SHP77 (cell line): ENCODE measurements at regions not wholly inside any gene's neighbourhood (a gene's known extent, or its start where the extent isn't known, plus 50 kb on each side); places are given as distances from the start of the nearest gene placed in this dataset.
"Not testable (repeated sequence)": the region's sequence is repeated elsewhere in the genome, so short reads cannot be mapped to it uniquely, and the experiment has no call there.

Experiments used
- DNase-seq, 2 experiments: peaks; one replicate each; lab custom pipeline; 2025; lab: John Stamatoyannopoulos, UW

DNA sequence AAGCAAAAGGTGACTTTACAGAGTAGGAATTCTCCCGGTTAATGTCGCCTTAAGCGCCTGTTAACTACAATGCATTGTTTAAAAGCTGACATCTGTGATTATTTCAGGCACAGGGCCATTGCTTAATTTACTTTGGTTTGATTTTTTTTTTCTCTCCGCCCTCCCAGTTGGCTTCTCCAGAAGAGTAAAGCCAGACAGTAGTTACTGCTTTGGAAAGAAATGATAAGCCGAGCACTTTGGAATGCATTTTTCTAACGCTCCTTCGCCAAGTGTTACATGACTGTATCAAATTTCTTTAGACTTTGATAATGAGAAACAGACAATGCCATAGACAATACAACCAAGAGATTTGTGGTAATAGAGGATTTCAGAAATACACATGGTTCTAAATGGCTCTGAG lies 383.0 kb upstream of the TENM3 start:
- DNase-seq, result no peak

DNA sequence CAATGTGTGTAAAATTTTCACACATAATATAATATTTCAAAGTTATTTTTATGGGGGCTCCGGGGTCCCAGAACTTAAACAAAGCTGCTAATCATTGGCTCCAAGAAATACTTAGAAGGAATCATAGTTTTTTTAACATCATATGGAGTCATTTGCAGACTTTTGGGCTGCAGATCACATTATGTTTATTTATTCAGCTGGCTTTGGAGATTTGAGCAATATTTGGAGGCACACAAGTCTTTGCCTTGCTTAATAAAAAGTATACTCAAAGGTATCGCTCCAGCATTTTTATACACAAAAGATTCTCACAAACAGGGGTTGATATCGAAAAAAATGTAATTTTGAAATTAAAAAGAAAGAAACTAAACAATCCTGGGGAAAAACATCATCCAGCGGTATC lies 382.5 kb upstream of the TENM3 start:
- DNase-seq, result no peak

DNA sequence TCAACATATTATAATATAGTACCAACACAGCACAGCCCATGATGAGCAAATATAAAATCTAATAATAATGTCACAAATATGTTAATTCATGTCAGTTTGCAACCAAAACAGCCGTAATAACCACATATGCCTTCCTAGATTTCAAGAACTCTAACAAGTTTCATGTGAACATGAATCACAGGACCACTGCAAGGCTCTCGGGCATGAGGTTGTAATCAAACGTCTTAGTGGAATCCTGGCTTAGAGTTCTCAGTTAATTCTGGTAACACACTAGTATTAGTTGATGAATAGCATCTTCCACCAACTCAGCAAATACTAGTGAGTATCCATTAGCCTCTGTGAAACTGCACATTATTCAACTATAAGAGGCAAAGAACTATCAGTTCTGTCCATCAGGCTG lies 379.3 kb upstream of the TENM3 start:
- no peak for DNase-seq

DNA sequence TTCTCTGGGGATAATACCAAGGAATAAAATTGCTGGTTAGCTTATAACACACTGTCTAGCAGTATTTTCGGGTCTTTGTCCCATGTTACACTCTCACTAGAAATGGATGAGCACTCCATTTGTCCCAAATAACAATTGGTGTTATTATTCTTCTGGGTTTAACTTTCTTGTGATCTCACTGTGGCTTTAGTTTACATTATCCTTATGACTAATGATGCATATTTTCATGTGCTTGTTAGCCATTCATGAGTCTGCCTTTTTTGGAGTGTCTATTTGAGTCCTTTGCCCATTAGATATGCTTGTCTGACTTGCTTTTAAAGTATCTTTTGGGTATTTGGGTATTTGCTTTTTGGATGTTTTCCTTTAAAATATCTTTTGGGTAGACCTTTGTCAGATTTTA lies 372.9 kb upstream of the TENM3 start:
- no peak for DNase-seq

DNA sequence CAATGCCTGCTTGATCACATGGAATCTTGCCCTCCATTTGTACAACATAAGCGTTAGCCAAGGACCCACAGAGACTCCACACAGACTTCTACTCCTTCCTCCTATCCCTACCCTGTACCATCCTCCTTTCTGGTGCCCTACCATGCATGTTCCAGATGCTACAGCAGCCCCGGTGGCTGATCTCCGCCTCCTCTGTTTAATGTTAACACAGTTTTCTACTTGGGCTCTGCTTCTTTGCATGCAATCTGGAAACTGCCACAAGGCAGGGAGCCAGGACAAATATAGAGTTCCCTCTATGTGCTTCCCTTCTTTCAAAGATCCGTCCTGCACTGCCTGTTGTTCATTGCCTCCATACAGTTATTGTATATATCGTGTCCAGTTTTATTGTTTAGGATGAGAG lies 368.6 kb upstream of the TENM3 start:
- DNase-seq, result no peak

DNA sequence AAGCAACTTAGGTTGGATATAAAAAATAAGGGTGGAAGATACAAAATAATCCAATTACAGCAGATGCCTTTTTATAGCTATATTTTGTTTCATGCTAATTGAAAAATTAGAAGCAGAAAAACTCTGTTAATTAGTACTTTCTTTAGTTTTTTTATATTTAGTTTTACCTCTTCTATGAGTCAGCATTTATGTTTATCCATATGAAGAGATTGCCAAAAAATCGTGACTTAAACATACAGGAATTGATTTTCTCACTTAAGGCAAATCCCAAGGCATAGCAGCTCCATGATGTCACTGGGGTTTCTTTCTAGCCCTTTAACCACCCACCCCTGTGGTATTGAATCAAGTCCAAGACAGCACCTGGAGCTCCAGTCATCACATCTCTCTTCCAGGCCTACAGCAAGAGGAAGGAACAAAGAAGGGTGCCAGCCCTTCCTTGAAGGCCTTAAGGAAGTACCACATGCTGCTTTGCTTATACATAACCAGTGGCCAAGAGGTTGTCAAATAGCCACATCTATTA lies 365.8 kb upstream of the TENM3 start:
- DNase-seq, result no peak

DNA sequence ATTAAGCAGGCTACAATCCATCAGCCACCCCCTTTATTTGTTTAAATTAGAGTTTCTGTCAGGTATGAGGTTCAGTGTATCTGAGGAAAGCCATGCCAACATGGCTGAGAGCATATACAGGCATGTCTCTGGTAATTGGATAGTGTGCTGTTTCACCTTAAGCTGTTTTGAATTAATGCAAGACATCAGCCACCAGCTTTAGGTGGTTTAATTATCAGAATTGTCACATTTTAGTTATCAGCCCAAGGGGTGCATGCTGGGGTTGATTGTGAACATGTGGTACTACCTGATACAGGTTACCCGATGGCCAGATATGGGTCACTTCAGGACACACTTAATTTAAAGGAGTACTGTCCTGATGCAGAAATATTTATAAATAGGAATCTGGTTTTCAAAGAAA lies 353.2 kb upstream of the TENM3 start:
- DNase-seq, result no peak

DNA sequence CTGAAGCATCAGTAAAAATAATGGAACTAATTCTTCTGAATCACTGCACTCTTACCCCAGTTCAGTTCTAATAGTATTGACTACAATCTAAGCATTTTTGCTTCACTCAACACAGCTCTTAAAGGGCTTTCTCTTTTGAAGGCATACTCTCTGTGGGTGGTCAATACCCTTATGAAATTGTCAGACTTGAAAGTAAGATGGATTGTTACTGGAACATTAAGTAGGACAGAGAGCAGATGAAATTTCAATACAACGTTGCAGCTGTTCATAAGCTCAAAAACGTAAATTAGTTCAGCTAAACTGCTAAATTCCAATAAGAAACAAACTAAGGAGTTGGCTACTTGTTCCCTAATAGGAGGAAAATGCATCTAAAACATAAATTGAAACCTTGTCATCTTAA lies 352.3 kb upstream of the TENM3 start:
- DNase-seq, result no peak

DNA sequence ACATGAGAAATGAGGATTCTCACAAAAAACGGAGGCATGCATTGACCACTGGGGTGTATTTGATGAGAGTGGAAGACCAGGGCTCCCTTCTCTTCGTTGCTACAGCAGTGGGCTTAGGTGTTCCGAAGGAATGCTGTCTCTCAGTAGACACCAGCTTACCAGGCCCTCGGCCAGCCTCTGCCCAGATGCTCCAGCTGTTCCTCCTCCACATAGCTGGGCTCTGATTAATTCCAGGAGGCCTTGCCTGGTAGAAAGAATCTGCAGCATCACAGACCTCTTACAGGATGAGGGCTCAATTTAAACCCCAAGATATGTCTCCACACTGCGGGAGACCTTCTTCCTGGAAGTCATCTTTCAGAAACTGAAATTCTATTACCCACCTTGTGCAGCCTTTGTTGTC lies 346.6 kb upstream of the TENM3 start:
- no peak for DNase-seq

DNA sequence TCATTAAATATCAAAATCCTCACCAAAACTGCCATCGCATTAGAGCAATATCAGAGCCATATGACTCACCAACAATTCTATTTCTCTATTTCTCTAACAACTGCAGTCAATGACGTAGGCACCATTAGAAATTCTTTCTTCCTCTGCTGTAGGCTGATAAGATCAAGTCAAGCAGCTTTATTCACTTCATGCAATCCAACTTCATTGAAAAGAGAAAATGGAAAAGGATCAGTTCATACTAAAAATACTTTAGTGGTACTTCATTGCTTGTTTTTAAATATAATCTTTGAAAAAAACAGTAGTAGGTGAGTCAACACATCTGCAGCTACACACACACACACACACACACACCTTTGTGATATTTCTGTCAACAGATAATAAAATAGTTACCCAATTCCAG lies 345.3 kb upstream of the TENM3 start:
- DNase-seq, result no peak

DNA sequence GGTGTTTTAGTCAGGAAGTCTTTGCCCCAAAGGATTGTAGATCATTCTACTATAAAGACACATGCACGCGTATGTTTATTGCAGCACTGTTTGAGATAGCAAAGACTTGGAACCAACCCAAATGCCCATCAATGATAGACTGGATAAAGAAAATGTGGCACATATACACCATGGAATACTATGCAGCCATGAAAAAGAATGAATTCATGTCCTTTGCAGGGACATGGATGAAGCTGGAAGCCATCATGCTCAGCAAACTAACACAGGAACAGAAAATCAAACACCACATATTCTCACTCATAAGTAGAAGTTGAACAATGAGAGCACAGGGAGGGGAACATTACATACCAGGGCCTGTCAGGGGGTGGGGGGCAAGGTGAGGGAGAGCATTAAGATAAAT lies 340.8 kb upstream of the TENM3 start:
- DNase-seq, result not testable (repeated sequence)

DNA sequence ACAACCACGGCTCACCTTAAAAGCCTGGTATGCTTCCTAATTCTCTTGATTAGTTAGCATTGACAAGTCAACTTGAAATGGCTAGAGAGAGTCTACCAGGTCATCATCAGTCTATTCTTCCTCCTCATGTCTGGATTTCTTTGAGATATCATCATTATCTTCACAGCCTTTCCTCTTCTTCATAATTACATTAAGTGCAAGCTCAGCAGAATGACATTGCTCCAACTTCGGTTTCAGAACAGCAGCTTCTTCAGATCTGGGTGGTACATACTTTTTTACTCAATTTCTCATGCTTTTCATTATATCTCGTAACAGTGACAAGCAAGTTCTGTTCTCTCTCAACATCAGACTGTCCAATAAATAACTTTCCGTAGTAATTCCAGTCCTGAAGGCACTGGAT lies 337.5 kb upstream of the TENM3 start:
- DNase-seq, result no peak

DNA sequence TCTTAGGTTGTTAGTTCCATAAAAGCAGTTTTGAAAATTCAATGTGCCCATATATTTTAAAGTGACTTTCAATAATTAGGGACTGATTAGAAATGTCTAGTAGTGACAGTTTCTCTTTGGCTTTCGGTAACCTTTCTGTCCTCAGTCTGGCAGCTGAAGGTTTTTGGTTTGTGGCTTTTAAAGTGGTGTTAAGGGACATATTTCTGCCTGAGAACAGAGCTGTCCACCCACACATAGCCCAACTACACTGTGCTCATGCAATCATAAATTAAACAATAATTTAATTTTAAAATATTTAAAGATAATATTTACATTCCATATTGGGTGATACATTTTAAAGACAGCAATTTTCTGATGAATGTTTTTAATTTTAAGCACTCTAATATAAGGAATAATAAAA lies 335.0 kb upstream of the TENM3 start:
- no peak for DNase-seq

DNA sequence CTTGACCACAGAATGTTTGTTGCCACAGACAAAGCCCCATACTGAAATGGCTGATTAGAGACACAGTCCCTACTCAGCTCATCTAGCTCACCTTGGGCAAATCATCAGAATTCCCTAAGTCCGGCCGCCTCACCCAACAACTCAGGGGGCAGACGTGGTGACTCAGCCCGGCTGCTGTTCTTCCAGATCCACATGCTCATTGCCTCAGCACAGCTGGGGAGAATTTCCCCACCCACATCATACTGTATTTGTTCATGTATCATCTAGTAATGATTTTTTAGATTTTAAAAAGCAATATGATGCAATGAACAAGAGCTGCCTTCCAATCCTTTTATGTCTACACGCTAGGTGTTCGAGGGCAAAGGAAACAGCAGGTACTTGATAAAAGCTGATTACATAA lies 333.8 kb upstream of the TENM3 start:
- no peak for DNase-seq

DNA sequence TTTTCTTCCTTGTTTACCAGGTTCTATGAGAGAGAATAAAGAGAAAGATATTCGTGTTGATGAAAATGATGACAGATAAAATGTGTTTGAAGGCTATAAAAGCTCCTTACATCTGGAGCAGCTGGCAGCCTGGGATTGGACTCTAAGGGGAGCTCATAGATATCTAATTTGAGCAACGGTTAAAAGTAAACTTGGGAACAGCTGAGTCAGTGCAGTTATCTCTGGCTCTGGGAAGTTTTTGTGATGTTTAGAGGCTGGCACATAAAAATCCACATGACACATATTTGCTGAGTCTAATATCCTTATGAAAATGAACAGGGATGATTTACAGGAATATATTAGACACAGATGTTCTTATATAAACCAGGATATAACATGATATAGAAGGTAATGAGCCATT lies 331.8 kb upstream of the TENM3 start:
- DNase-seq, result no peak

DNA sequence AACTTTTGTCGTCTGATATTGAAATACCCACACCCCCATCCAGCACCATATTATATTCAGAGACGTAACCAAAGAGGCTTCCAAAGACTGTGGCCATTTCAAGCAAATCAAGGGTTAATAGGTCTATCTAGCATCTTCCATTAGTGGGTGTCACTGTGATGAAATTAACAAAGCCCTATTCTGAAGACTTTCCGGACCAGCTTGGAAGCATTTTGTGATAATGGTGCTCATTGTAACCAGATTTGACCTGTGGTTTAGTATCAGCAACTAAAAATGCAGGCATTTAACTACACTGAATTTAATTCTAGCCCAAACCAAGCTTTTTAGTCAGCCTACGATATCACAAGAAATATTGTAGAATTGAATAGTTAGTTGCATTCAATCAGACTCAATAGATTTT lies 309.7 kb upstream of the TENM3 start:
- no peak for DNase-seq

DNA sequence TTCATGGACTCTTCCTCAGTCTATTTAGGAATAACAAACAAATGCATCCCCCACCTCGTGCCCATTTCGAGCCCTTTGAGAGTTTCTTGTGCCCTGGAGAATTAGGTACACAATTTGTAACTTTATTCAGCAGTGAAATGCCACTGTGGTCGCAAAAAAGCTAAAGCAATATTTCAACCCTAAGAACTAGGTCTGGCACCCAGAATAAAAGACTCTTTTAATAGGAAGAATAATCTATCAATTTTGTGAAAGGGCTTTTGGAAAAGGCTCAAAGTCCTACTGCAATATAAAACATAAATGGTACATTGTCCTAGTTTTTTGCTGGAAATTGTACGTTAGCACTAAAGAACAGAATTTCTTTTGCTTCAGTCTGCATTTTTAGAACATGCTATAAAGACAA lies 304.6 kb upstream of the TENM3 start:
- DNase-seq, result no peak

DNA sequence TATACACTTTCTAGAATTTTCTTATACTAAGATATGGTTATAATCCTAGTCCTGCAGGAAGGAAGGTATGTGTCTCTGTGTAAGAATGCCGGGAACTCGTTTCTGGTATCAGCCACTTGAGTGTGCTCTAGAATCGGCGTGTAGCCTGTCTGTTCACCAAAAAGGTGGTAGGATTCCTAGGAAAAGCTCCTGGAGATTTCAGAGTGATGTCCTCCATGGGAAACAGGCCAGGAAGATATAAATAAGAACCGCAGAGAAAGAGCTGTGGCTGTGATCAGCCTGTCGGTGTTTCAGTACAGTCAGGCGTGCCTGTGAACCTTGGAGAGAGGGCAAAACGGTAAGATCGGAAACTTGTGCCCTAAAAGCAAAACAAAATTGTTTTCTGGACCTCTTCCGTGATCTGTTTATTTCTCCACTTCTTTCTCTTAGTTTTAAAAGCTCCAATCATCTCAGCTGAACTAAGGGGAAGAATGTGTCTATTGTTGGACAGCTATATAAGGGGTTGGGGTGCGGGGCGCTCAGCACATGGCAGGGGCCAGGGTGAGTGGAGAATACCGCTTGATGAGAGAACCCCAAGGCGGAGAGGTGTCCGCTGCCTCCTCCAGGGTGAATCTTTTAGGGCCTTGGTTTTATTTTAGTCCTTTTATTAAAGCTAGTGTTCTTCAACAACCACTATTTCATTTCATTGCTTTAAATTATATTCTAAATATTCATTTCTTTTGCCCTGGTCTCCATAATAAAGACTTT lies 303.8 kb upstream of the TENM3 start:
- no peak for DNase-seq

DNA sequence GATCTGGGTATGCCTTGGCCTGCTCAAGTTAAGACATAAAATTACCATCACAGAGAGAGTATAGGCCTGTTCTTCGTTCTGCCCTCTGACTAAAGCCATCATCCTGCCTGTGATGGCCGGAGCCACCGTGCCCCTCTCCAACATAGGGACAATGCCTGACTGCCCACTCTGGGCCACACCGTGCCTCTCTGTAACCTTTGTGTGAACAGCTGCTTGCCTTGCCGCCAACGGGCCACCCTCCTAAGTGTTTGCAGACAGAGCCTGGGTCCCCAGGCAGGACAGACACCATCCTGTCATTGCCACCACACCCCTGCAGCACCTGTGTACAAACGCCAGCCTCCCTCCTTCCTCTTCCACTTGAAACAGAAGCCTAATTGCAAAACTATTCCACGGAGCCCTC lies 298.7 kb upstream of the TENM3 start:
- no peak for DNase-seq

DNA sequence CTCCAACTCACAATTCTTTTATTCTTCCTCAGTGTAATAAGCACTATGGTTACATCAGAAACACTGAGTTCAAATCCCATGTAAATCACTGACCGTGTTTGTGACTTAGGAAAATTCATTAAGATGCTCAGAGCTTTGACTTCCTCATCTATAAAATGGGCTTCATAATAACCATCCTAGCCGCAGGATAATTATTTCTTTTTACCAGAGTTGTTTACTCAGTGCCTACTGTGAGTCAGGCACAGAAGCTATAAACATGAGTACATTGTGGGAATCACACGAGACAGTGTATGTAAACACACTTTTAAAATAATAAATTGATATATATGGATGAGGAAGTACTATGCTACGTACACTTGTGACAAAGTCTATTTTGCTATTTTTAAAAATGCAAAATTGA lies 296.3 kb upstream of the TENM3 start:
- DNase-seq, result no peak

DNA sequence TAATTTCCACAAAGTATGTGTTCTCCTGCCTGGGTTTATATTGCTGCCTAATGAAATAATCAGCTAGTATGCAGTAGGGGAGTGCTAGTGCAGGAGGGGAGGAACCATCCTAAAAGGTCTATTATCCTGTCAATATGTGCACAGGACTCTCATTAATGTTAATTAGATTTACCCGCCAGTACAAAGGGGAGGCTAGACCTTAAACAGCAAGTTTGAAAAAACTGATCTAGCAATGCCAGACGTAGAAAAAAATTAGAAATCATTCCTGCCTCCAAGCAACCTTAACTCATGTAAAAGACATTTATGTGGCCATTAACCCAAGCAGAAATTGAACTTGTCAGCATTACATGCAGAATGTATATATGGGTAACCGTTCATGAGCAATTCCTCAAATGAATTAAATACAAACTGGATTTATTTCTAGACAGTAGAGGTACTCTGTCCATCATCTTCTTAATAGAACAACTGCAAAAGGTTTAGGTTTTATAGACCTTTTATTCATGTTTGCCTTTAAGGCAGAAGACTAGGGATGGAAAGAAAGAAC lies 294.3 kb upstream of the TENM3 start:
- no peak for DNase-seq

DNA sequence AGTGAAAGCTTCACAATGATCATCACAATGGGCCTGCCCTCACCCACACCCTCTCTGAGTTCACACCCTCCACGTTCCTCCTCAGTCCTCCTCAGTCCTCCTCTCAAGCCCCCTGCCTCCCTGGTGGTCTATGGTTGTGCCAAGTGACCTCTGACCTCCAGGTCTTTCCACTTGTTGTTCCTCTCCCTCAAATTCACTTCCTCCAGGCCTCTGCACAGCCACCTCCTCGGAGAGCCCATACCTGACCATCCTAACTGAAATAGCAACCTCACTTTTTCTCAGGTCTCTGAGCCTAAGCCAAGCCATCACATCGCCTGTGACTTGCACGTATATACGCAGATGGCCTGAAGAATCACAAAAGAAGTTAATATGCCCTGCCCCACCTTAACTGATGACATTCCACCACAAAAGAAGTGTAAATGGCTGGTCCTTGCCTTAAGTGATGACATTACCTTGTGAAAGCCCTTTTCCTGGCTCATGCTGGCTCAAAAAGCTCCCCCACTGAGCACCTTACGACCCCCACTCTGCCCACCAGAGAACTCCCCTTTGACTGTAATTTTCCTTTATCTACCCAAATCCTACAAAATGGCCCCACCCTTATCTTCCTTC lies 293.4 kb upstream of the TENM3 start:
- DNase-seq, result no peak

DNA sequence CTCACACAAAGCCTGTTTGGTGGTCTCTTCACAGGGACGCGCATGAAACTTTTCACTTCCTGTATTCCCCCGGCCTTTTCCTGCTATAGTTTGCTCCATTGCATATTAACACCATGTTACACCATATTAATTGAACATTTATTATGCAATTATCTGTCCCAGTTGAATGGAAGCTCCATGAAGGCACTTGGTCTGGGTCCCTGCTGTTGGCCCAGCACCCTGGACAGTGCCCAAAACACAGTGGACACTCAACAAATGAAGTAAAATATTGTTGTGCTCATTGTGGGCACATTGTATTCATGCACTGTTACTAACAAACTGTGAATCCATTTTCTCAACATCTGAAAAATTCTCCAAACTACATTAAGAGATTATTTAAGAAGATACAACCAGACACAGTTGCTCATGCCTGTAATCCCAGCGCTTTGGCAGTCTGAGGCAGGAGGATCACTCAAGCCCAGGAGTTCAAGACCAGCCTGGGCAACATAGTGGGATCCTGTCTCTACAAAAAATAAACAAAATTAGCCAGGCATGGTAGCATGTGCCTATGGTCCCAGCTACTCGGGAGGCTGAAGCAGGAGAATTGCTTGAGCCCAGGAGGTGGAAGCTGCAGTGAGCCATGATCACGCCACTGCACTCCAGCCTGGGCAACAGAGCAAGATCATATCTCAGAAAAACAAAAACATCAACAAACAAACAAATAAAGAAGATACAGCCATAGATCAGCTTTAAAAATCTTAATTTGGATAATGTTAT lies 292.7 kb upstream of the TENM3 start:
- no peak for DNase-seq
